Stimulated activated CD4-positive, alpha-beta T cell treated with anti-CD3 and anti-CD28 coated beads, TNF-alpha, amount 100 ng/mL, for 48 hours (primary cell): ENCODE measurements at regions not wholly inside any gene's neighbourhood (a gene's known extent, or its start where the extent isn't known, plus 50 kb on each side); places are given as distances from the start of the nearest gene placed in this dataset.
A peak's percentile ranks its signal among the peaks of the same experiment; 100 is the strongest.
"Not testable (repeated sequence)": the region's sequence is repeated elsewhere in the genome, so short reads cannot be mapped to it uniquely, and the experiment has no call there.

Experiments used
- DNase-seq, 3 donors: peaks; one replicate each; pipeline ENCODE4 v3.0.0-alpha.2; 2020; ENCODE audit warnings: low read depth in 3 of 3

- DNase-seq, result no peak
These were observed 276.0 kb downstream of the ADGRD1 start for GRCh38 chr12:131229426-131230339.

- no peak for DNase-seq
These were observed 276.8 kb downstream of the ADGRD1 start for GRCh38 chr12:131230340-131231031.

- no peak for DNase-seq
These were observed 277.6 kb downstream of the ADGRD1 start for GRCh38 chr12:131231032-131231980.

- DNase-seq, result no peak
These were observed 278.3 kb downstream of the ADGRD1 start for GRCh38 chr12:131232036-131232435.

GRCh38 chr12:131232872-131233271, 279.2 kb downstream of the ADGRD1 start:
- DNase-seq, result not testable (repeated sequence)

GRCh38 chr12:131233850-131234789, 280.4 kb downstream of the ADGRD1 start:
- not testable (repeated sequence) for DNase-seq

GRCh38 chr12:131234841-131235271, 281.1 kb downstream of the ADGRD1 start:
- DNase-seq, result not testable (repeated sequence)

- DNase-seq, result no peak
These were observed 282.2 kb downstream of the ADGRD1 start for GRCh38 chr12:131235871-131236271.

GRCh38 chr12:131239384-131240094, 285.8 kb downstream of the ADGRD1 start:
- DNase-seq, result no peak

GRCh38 chr12:131241517-131241916, 287.8 kb downstream of the ADGRD1 start:
- no peak for DNase-seq

- peak in 2 of 3 donors; percentile 9 to 18 for DNase-seq
These were observed 289.2 kb downstream of the ADGRD1 start for GRCh38 chr12:131242741-131243496.

- DNase-seq, result not testable (repeated sequence)
These were observed 290.5 kb downstream of the ADGRD1 start for GRCh38 chr12:131244157-131244688.

GRCh38 chr12:131245161-131245560, 291.5 kb downstream of the ADGRD1 start:
- DNase-seq, result not testable (repeated sequence)

GRCh38 chr12:131245564-131246355, 292.1 kb downstream of the ADGRD1 start:
- DNase-seq, result no peak

- DNase-seq, result not testable (repeated sequence)
These were observed 293.5 kb downstream of the ADGRD1 start for GRCh38 chr12:131247026-131247725.

- DNase-seq, result not testable (repeated sequence)
These were observed 294.2 kb downstream of the ADGRD1 start for GRCh38 chr12:131247875-131248274.
